Prostate gland (tissue), 2 donors: ENCODE measurements at regions not wholly inside any gene's neighbourhood (a gene's known extent, or its start where the extent isn't known, plus 50 kb on each side); places are given as distances from the start of the nearest gene placed in this dataset.

Source experiments
- DNase-seq: peaks from one replicate; pipeline ENCODE4 v3.0.0-alpha.2; 2019; ENCODE audit warnings: low spot score
- H3K27ac ChIP-seq, 2 donors: fragments of 200-600 bp; sonication (generic); 2 replicates each; pipeline ENCODE4 v1.5.1; 2017 to 2019
- H3K27me3 ChIP-seq: fragments of 200-600 bp; sonication (generic); replicated peaks from 2 replicates; pipeline ENCODE4 v1.5.1; 2019; ENCODE audit not compliant: insufficient read depth
- H3K36me3 ChIP-seq, 2 donors: fragments of 200-600 bp; sonication (generic); 1 replicate in 1 of 2; 2 replicates in 1 of 2; pipeline versions ENCODE4 v1.5.1 to v1.8.1; 2017 to 2019
- H3K4me1 ChIP-seq: fragments of 200-600 bp; sonication (generic); replicated peaks from 2 replicates; pipeline ENCODE4 v1.5.1; 2019
- H3K4me3 ChIP-seq, 2 donors: fragments of 200-600 bp; sonication (generic); 2 replicates each; pipeline ENCODE4 v1.5.1; 2017 to 2019
- H3K9me3 ChIP-seq: fragments of 200-600 bp; sonication (generic); 2 replicates; pipeline ENCODE4 v1.5.1; 2017
- POLR2A ChIP-seq: fragments of 450-650 bp; IDR thresholded peaks from one replicate; pipeline ENCODE4 v1.6.1; 2016; ENCODE audit warnings: antibody characterized with exemption, mild to moderate bottlenecking
- POLR2AphosphoS5 ChIP-seq: sonication (generic); formaldehyde crosslinking; IDR thresholded peaks from one replicate; pipeline ENCODE4 v1.6.1; 2017; ENCODE audit warnings: antibody characterized with exemption
- WGBS: methylation state at CpG from one replicate; pipeline ENCODE4 v1.1.5; 2018; 5-methylcytosine and 5-hydroxymethylcytosine counted together
- intact Hi-C: fragments of 100-400 bp; cut with DNase I; formaldehyde crosslinking; loops from one replicate; pipeline ENCODE4 v1.14.2; 2022
- TF ChIP-seq, protein P1 (sequence below), 4 experiments: fragments of 200-600 bp in 2 of 4; fragments of 450-650 bp in 2 of 4; sonication (generic) in 2 of 4; IDR thresholded peaks; 1 replicate in 3 of 4; 2 replicates in 1 of 4; pipeline ENCODE4 v1.5.1; 2016 to 2019; ENCODE audit warnings: antibody characterized with exemption in 4 of 4, mild to moderate bottlenecking in 2 of 4, moderate library complexity in 2 of 4

DNA sequence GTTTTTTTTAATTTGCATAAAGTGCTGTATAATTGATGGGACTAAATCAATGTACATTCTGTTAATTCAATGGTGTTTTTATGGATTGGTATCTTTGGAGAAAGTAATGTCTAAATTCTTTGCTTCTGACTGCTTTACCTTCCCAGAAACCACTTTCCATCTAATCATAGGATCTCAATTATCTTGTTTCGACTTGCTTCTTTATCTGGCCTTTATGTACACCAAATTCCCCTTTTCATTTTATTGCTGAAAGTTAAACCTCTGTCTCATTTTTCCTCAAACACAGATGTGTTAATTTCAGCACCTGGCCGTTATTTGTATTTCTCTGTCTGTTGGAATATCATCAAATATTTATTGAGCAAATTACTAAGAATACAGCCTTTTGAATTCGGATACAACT is 287.3 kb upstream of the GBE1 start:
- Histone ChIP-seq H3K36me3 (no peaks in the 10 kb centered on the region), H3K9me3 (no peaks in the 10 kb centered on the region), H3K27ac (no peak overlapping the region), H3K27me3 (no peaks in the 10 kb centered on the region), H3K4me1 (no peaks in the 10 kb centered on the region), H3K4me3 (no peak overlapping the region)
- TF ChIP-seq POLR2A (no peak), POLR2AphosphoS5 (no peak)
- TF ChIP-seq, protein P1, sequence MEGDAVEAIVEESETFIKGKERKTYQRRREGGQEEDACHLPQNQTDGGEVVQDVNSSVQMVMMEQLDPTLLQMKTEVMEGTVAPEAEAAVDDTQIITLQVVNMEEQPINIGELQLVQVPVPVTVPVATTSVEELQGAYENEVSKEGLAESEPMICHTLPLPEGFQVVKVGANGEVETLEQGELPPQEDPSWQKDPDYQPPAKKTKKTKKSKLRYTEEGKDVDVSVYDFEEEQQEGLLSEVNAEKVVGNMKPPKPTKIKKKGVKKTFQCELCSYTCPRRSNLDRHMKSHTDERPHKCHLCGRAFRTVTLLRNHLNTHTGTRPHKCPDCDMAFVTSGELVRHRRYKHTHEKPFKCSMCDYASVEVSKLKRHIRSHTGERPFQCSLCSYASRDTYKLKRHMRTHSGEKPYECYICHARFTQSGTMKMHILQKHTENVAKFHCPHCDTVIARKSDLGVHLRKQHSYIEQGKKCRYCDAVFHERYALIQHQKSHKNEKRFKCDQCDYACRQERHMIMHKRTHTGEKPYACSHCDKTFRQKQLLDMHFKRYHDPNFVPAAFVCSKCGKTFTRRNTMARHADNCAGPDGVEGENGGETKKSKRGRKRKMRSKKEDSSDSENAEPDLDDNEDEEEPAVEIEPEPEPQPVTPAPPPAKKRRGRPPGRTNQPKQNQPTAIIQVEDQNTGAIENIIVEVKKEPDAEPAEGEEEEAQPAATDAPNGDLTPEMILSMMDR (IDR thresholded peaks at IDR 0.05), result no peak
- no peak for DNase-seq
- 40% methylated on average over 3 of the region's 3 CpGs for WGBS
- intact Hi-C loops, result no loop called here

- Histone ChIP-seq H3K4me3 (no peak overlapping the region), H3K27ac (no peak overlapping the region), H3K9me3 (no peaks in the 10 kb centered on the region), H3K36me3 (no peaks in the 10 kb centered on the region), H3K27me3 (no peaks in the 10 kb centered on the region), H3K4me1 (no peaks in the 10 kb centered on the region)
- WGBS, result 42% methylated on average over 4 of the region's 4 CpGs
- TF ChIP-seq POLR2AphosphoS5 (no peak), POLR2A (no peak)
- TF ChIP-seq, protein P1 (IDR thresholded peaks at IDR 0.05), result no peak
- intact Hi-C loops, result no loop called here
- no peak for DNase-seq
These were observed 283.7 kb upstream of the GBE1 start for GRCh38 chr3:82044930-82045705.

GRCh38 chr3:82038556-82038955 is 277.1 kb upstream of the GBE1 start:
- DNase-seq, result no peak
- H3K27me3 ChIP-seq, result no peaks in the 10 kb centered on the region
- WGBS, result 35% methylated on average over 1 of the region's 1 CpG
- H3K4me1 ChIP-seq, result no peaks in the 10 kb centered on the region
- H3K36me3 ChIP-seq, result no peaks in the 10 kb centered on the region
- no peak overlapping the region for H3K4me3 ChIP-seq
- no peaks in the 10 kb centered on the region for H3K9me3 ChIP-seq
- intact Hi-C loops, result no loop called here
- no peak overlapping the region for H3K27ac ChIP-seq
- TF ChIP-seq POLR2A (no peak), POLR2AphosphoS5 (no peak)
- TF ChIP-seq, protein P1 (IDR thresholded peaks at IDR 0.05), result no peak

DNA sequence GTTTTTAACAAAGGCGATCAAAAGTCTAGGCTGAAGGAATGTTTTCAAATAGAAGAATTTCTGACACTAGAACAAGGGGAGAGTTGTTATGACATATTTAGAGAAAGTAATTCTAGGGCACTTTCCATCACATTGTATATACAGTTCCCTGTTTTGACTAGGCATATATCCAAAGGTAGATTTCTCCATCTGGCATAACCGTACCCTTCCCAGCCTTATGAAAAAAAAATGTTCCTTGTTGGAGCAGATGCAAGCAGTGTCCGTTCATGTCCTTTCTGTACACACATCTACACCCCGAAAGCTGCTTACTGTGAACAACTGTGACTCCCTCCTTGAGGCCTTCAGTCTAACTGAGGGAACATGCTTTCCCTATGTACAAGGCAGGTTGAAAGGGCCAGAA is 271.7 kb upstream of the GBE1 start:
- DNase-seq, result no peak
- H3K4me3 ChIP-seq, result no peak overlapping the region
- intact Hi-C loops, result no loop called here
- H3K27me3 ChIP-seq, result no peaks in the 10 kb centered on the region
- H3K4me1 ChIP-seq, result no peaks in the 10 kb centered on the region
- no peak overlapping the region for H3K27ac ChIP-seq
- no peaks in the 10 kb centered on the region for H3K36me3 ChIP-seq
- no peaks in the 10 kb centered on the region for H3K9me3 ChIP-seq
- WGBS, result 43% methylated on average over 4 of the region's 4 CpGs
- TF ChIP-seq, protein P1 (IDR thresholded peaks at IDR 0.05), result no peak
- TF ChIP-seq POLR2AphosphoS5 (no peak), POLR2A (no peak)

GRCh38 chr3:82031596-82031995 is 270.2 kb upstream of the GBE1 start:
- Histone ChIP-seq H3K36me3 (no peaks in the 10 kb centered on the region), H3K4me3 (no peak overlapping the region), H3K9me3 (no peaks in the 10 kb centered on the region), H3K27ac (no peak overlapping the region), H3K4me1 (no peaks in the 10 kb centered on the region), H3K27me3 (no peaks in the 10 kb centered on the region)
- DNase-seq, result no peak
- TF ChIP-seq, protein P1 (IDR thresholded peaks at IDR 0.05), result no peak
- no peak for TF ChIP-seq POLR2AphosphoS5
- TF ChIP-seq POLR2A, result no peak
- intact Hi-C loops, result no loop called here
